ENCODE measurements at regions not wholly inside any gene's neighbourhood (a gene's known extent, or its start where the extent isn't known, plus 50 kb on each side); places are given as distances from the start of the nearest gene placed in this dataset.
A peak's percentile ranks its signal among the peaks of the same experiment; 100 is the strongest.
"Not testable (repeated sequence)": the region's sequence is repeated elsewhere in the genome, so short reads cannot be mapped to it uniquely, and the experiment has no call there.

GRCh38 chr3:177339220-177339703 lies 142.0 kb upstream of the TBL1XR1 start:
- peak; percentile 42 for DNase-seq

- DNase-seq = no peak
Measured at GRCh38 chr3:177340243-177340830, 143.1 kb upstream of the TBL1XR1 start.

GRCh38 chr3:177341736-177342419 lies 144.6 kb upstream of the TBL1XR1 start:
- no peak for DNase-seq

GRCh38 chr3:177343122-177343625 lies 145.9 kb upstream of the TBL1XR1 start:
- no peak for DNase-seq

- peak; percentile 92 for DNase-seq
Measured at GRCh38 chr3:177345049-177345972, 148.0 kb upstream of the TBL1XR1 start.

- DNase-seq = peak; percentile 65
Measured at GRCh38 chr3:177345973-177346503, 148.8 kb upstream of the TBL1XR1 start.

GRCh38 chr3:177346878-177347277 lies 149.6 kb upstream of the TBL1XR1 start:
- DNase-seq = no peak

GRCh38 chr3:177347611-177348010 lies 150.3 kb upstream of the TBL1XR1 start:
- no peak for DNase-seq

GRCh38 chr3:177348974-177349373 lies 151.7 kb upstream of the TBL1XR1 start:
- DNase-seq = no peak

- DNase-seq = no peak
Measured at GRCh38 chr3:177349384-177349783, 152.1 kb upstream of the TBL1XR1 start.

GRCh38 chr3:177350121-177350520 lies 152.8 kb upstream of the TBL1XR1 start:
- DNase-seq = no peak

GRCh38 chr3:177351206-177351605 lies 153.9 kb upstream of the TBL1XR1 start:
- no peak for DNase-seq

- DNase-seq = no peak
Measured at GRCh38 chr3:177351757-177352158, 154.5 kb upstream of the TBL1XR1 start.

- no peak for DNase-seq
Measured at GRCh38 chr3:177352424-177352823, 155.1 kb upstream of the TBL1XR1 start.

GRCh38 chr3:177353140-177353539 lies 155.9 kb upstream of the TBL1XR1 start:
- DNase-seq = no peak

- DNase-seq = not testable (repeated sequence)
Measured at GRCh38 chr3:177353879-177354278, 156.6 kb upstream of the TBL1XR1 start.

- no peak for DNase-seq
Measured at GRCh38 chr3:177354466-177354865, 157.2 kb upstream of the TBL1XR1 start.

- no peak for DNase-seq
Measured at GRCh38 chr3:177356113-177356512, 158.8 kb upstream of the TBL1XR1 start.

- DNase-seq = no peak
Measured at GRCh38 chr3:177356952-177357351, 159.7 kb upstream of the TBL1XR1 start.

- DNase-seq = no peak
Measured at GRCh38 chr3:177357352-177358090, 160.2 kb upstream of the TBL1XR1 start.

GRCh38 chr3:177358091-177358976 lies 161.1 kb upstream of the TBL1XR1 start:
- DNase-seq = peak; percentile 90
